K562 (cell line): ENCODE measurements at regions not wholly inside any gene's neighbourhood (a gene's known extent, or its start where the extent isn't known, plus 50 kb on each side); places are given as distances from the start of the nearest gene placed in this dataset.

ENCODE experiments used
- BRD9 ChIP-seq: fragments of 450-650 bp; IDR thresholded peaks from 2 replicates; pipeline ENCODE4 v1.6.1; 2018; ENCODE audit warnings: low read depth; ENCODE audit not compliant: partially characterized antibody
- HDAC2 ChIP-seq: fragments of 450-650 bp; IDR thresholded peaks from 2 replicates; pipeline ENCODE4 v1.6.1; 2016; ENCODE audit warnings: mild to moderate bottlenecking
- HDGF ChIP-seq: fragments of 450-650 bp; IDR thresholded peaks from 2 replicates; pipeline ENCODE4 v1.6.1; 2016
- IRF2 ChIP-seq: sonication (generic); formaldehyde crosslinking; IDR thresholded peaks from 2 replicates; pipeline ENCODE4 v1.8.1; 2022; ENCODE audit warnings: mild to moderate bottlenecking, missing genetic modification reagents
- NFATC3 ChIP-seq: fragments of 450-650 bp; IDR thresholded peaks from 2 replicates; pipeline ENCODE4 v1.6.1; 2017; ENCODE audit warnings: mild to moderate bottlenecking
- NR2C2 ChIP-seq, 2 experiments: fragments of 200-800 bp in 1 of 2; sonication (Bioruptor generic) in 1 of 2; sonication (generic) in 1 of 2; formaldehyde crosslinking in 1 of 2; IDR thresholded peaks; 2 replicates each; pipeline versions ENCODE4 v1.6.1 to v1.8.0; 2016 to 2022; ENCODE audit warnings: mild to moderate bottlenecking in 1 of 2, missing compliant biosample characterization in 1 of 2, missing genetic modification characterization in 1 of 2, missing genetic modification reagents in 1 of 2
- PML ChIP-seq: IDR thresholded peaks from 2 replicates; pipeline ENCODE4 v1.6.1; 2012; ENCODE audit warnings: low read length, inconsistent platforms
- PRMT5 ChIP-seq: sonication (generic); formaldehyde crosslinking; IDR thresholded peaks from 2 replicates; pipeline ENCODE4 v1.5.0; 2020; ENCODE audit warnings: missing genetic modification reagents
- RAD51 ChIP-seq: fragments of 450-650 bp; IDR thresholded peaks from 2 replicates; pipeline ENCODE4 v1.7.1; 2016; ENCODE audit warnings: low read depth, mild to moderate bottlenecking, borderline replicate concordance
- RBM22 ChIP-seq: fragments of 200-400 bp; formaldehyde crosslinking; IDR thresholded peaks from 2 replicates; pipeline ENCODE4 v1.6.1; 2018; ENCODE audit warnings: low read length, low read depth; ENCODE audit not compliant: poor library complexity, severe bottlenecking
- SIX5 ChIP-seq, 2 experiments: IDR thresholded peaks; 2 replicates each; pipeline ENCODE4 v1.6.1; 2011; ENCODE audit warnings: low read length in 2 of 2, borderline replicate concordance in 1 of 2, low read depth in 1 of 2, mild to moderate bottlenecking in 1 of 2, moderate library complexity in 1 of 2; ENCODE audit not compliant: insufficient read depth in 1 of 2
- SLC30A9 ChIP-seq: fragments of 250-450 bp; sonication (Bioruptor Pico); IDR thresholded peaks from 2 replicates; pipeline ENCODE4 v1.8.0; 2022; ENCODE audit warnings: mild to moderate bottlenecking, moderate library complexity
- SRSF1 ChIP-seq: fragments of 200-400 bp; formaldehyde crosslinking; IDR thresholded peaks from 2 replicates; pipeline ENCODE4 v1.6.1; 2017; ENCODE audit warnings: mild to moderate bottlenecking, low read depth, low read length, moderate library complexity
- STAT5A ChIP-seq: IDR thresholded peaks from 2 replicates; pipeline ENCODE4 v1.6.1; 2012; ENCODE audit warnings: low read length, inconsistent platforms, borderline replicate concordance
- ZNF197 ChIP-seq: fragments of 200-800 bp; sonication (Bioruptor generic); IDR thresholded peaks from 2 replicates; pipeline ENCODE4 v1.6.1; 2016; ENCODE audit warnings: low read depth, missing genetic modification characterization, missing compliant biosample characterization
- ZNF707 ChIP-seq: fragments of 250-450 bp; sonication (Bioruptor Pico); conservative IDR thresholded peaks from 2 replicates; pipeline ENCODE4 v1.8.0; 2022; ENCODE audit warnings: inconsistent platforms, mild to moderate bottlenecking, moderate library complexity
- ZNF75A ChIP-seq: fragments of 450-650 bp; formaldehyde crosslinking; IDR thresholded peaks from 2 replicates; pipeline ENCODE4 v1.4.0; 2020; ENCODE audit warnings: mild to moderate bottlenecking
- TF ChIP-seq, protein P1 (sequence below): fragments of 250-450 bp; sonication (Bioruptor Pico); IDR thresholded peaks from 2 replicates; pipeline ENCODE4 v1.8.0; 2021; ENCODE audit warnings: moderate library complexity, mild to moderate bottlenecking, inconsistent platforms
- TF ChIP-seq, protein P2 (sequence below): fragments of 450-650 bp; IDR thresholded peaks from 2 replicates; pipeline ENCODE4 v1.6.1; 2014; ENCODE audit warnings: low read depth, mild to moderate bottlenecking, moderate library complexity, borderline replicate concordance
- TF ChIP-seq, protein P3 (sequence below): fragments of 450-650 bp; IDR thresholded peaks from 2 replicates; pipeline ENCODE4 v1.6.1; 2016; ENCODE audit warnings: antibody characterized with exemption
- TF ChIP-seq, protein P4 (sequence below): sonication (generic); formaldehyde crosslinking; IDR thresholded peaks from 2 replicates; pipeline ENCODE4 v1.8.0; 2022; ENCODE audit warnings: mild to moderate bottlenecking, missing genetic modification reagents

DNA sequence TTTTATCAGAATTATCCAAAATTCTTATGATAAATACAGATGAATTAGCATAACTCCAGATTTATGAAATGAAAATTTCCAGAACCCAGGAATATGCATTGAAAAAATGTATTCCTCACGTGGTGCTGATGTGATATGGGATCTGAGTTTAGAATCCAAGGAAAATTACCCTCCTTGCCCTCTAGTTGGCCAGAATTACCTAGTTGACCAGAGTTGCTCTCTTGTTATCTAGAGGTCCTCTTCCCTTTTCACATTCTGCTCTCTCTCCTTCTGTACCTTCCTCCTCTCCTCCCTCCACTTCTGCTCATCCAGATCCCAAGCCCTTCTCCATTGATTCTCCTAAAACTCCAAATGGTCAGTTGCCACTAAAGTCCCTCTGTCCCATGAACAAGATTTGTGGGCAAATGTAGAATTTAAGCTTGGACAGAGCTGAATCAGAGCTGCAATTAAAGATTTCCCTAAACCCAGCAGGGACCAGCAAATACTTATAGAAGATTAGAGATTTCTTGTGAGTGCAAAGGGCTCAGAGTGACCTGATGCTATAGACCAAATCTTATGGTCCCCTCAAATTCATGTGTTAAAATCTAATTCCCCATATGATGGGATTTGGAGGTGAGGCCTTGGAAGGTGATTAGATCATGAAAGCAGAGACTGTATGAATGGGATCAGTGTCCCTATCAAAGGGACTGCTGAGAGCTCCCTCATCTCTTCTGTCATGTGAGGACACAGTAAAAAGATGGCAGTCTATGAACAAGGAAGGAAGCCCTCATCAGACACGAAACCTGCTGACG is 103.2 kb upstream of the IGLL5 start (continued):
- TF ChIP-seq, protein P1, sequence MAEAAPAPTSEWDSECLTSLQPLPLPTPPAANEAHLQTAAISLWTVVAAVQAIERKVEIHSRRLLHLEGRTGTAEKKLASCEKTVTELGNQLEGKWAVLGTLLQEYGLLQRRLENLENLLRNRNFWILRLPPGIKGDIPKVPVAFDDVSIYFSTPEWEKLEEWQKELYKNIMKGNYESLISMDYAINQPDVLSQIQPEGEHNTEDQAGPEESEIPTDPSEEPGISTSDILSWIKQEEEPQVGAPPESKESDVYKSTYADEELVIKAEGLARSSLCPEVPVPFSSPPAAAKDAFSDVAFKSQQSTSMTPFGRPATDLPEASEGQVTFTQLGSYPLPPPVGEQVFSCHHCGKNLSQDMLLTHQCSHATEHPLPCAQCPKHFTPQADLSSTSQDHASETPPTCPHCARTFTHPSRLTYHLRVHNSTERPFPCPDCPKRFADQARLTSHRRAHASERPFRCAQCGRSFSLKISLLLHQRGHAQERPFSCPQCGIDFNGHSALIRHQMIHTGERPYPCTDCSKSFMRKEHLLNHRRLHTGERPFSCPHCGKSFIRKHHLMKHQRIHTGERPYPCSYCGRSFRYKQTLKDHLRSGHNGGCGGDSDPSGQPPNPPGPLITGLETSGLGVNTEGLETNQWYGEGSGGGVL (CRISPR knock-in tag), result no peak
- TF ChIP-seq SRSF1 (no peak), SIX5 (IDR thresholded peaks at IDR 0.05; ENCODE audit: borderline replicate concordance in 1 of 2, insufficient read depth in 1 of 2, low read depth in 1 of 2, low read length in 2 of 2) (0 out of 4 replicates have a peak, but pooled peaks of 1 of the 2 experiments have one; percentile 1), HDGF (no peak), NFATC3 (no peak), ZNF707 (CRISPR knock-in tag) (no peak), RAD51 (no peak), PML (no peak), HDAC2 (no peak), IRF2 (CRISPR knock-in tag) (peak; percentile 88), ZNF75A (no peak), STAT5A (peak; percentile 9; the same call in 1 of the 2 replicates), ZNF197 (CRISPR knock-in tag) (no peak), SLC30A9 (no peak), PRMT5 (CRISPR knock-in tag) (0 out of 2 replicates have a peak, but pooled peaks have one; percentile 10), BRD9 (no peak), RBM22 (no peak), NR2C2 (CRISPR knock-in tag; IDR thresholded peaks at IDR 0.05) (no peak), NR2C2 (tag; IDR thresholded peaks at IDR 0.05) (no peak)
- TF ChIP-seq, protein P2, sequence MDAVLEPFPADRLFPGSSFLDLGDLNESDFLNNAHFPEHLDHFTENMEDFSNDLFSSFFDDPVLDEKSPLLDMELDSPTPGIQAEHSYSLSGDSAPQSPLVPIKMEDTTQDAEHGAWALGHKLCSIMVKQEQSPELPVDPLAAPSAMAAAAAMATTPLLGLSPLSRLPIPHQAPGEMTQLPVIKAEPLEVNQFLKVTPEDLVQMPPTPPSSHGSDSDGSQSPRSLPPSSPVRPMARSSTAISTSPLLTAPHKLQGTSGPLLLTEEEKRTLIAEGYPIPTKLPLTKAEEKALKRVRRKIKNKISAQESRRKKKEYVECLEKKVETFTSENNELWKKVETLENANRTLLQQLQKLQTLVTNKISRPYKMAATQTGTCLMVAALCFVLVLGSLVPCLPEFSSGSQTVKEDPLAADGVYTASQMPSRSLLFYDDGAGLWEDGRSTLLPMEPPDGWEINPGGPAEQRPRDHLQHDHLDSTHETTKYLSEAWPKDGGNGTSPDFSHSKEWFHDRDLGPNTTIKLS, result no peak
- TF ChIP-seq, protein P3, sequence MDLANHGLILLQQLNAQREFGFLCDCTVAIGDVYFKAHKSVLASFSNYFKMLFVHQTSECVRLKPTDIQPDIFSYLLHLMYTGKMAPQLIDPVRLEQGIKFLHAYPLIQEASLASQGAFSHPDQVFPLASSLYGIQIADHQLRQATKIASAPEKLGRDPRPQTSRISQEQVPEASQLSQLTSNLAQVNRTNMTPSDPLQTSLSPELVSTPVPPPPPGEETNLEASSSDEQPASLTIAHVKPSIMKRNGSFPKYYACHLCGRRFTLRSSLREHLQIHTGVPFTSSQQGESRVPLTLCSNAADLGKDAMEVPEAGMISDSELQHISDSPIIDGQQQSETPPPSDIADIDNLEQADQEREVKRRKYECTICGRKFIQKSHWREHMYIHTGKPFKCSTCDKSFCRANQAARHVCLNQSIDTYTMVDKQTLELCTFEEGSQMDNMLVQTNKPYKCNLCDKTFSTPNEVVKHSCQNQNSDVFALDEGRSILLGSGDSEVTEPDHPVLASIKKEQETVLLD, result no peak
- TF ChIP-seq, protein P4, sequence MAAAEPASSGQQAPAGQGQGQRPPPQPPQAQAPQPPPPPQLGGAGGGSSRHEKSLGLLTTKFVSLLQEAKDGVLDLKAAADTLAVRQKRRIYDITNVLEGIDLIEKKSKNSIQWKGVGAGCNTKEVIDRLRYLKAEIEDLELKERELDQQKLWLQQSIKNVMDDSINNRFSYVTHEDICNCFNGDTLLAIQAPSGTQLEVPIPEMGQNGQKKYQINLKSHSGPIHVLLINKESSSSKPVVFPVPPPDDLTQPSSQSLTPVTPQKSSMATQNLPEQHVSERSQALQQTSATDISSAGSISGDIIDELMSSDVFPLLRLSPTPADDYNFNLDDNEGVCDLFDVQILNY, result no peak
